CD14-positive monocyte (primary cell): ENCODE measurements at regions not wholly inside any gene's neighbourhood (a gene's known extent, or its start where the extent isn't known, plus 50 kb on each side); places are given as distances from the start of the nearest gene placed in this dataset.
"Not testable (repeated sequence)": the region's sequence is repeated elsewhere in the genome, so short reads cannot be mapped to it uniquely, and the experiment has no call there.

ENCODE experiments used
- DNase-seq, 3 donors: peaks; one replicate each; pipeline ENCODE4 v3.0.0-alpha.2; 2011 to 2022
- H2AFZ ChIP-seq: 2 replicates; pipeline ENCODE4 v1.6.0; 2012; ENCODE audit warnings: mild to moderate bottlenecking, low read depth, low read length, inconsistent platforms; ENCODE audit not compliant: insufficient read depth, poor library complexity, severe bottlenecking
- H3K27ac ChIP-seq, 2 donors: 1 replicate in 1 of 2; 2 replicates in 1 of 2; pipeline ENCODE4 v1.5.1; 2012 to 2013; ENCODE audit warnings: low read length in 2 of 2, control low read depth in 1 of 2, inconsistent platforms in 1 of 2, low read depth in 1 of 2, mild to moderate bottlenecking in 1 of 2
- H3K27me3 ChIP-seq, 2 donors: one replicate each; pipeline versions ENCODE4 v1.6.0 to v1.6.1; 2011 to 2013; ENCODE audit warnings: low read length in 2 of 2; ENCODE audit not compliant: control insufficient read depth in 2 of 2, insufficient read depth in 2 of 2
- H3K36me3 ChIP-seq, 2 donors: replicated peaks in 1 of 2; 1 replicate in 1 of 2; 2 replicates in 1 of 2; pipeline versions ENCODE4 v1.5.1 to v1.6.1; 2012 to 2013; ENCODE audit warnings: low read length in 2 of 2, control low read depth in 1 of 2, inconsistent platforms in 1 of 2, mild to moderate bottlenecking in 1 of 2; ENCODE audit not compliant: insufficient read depth in 2 of 2, control insufficient read depth in 1 of 2
- H3K4me1 ChIP-seq, 2 donors: 1 replicate in 1 of 2; 2 replicates in 1 of 2; pipeline versions ENCODE4 v1.5.1 to v1.6.1; 2012 to 2013; ENCODE audit warnings: low read length in 2 of 2, control low read depth in 1 of 2, inconsistent platforms in 1 of 2, mild to moderate bottlenecking in 1 of 2, moderate library complexity in 1 of 2; ENCODE audit not compliant: insufficient read depth in 2 of 2, control insufficient read depth in 1 of 2
- H3K4me2 ChIP-seq: replicated peaks from 2 replicates; pipeline ENCODE3; 2012; ENCODE audit warnings: low read length, moderate library complexity, mild to moderate bottlenecking; ENCODE audit not compliant: poor library complexity, severe bottlenecking; ENCODE audit errors: extremely low read depth
- H3K4me3 ChIP-seq, 3 experiments: fragments of 200-600 bp in 1 of 3; sonication (generic) in 1 of 3; replicated peaks in 1 of 3; 1 replicate in 2 of 3; 2 replicates in 1 of 3; pipeline ENCODE4 v1.5.1; 2011 to 2013; ENCODE audit warnings: low read length in 3 of 3, mild to moderate bottlenecking in 3 of 3, control low read depth in 2 of 3, low read depth in 2 of 3, inconsistent platforms in 1 of 3, moderate library complexity in 1 of 3
- H3K79me2 ChIP-seq: 2 replicates; pipeline ENCODE4 v1.6.0; 2012; ENCODE audit warnings: mild to moderate bottlenecking, control low read depth, inconsistent platforms, low read length, moderate library complexity; ENCODE audit not compliant: insufficient read depth
- H3K9ac ChIP-seq: 2 replicates; pipeline ENCODE4 v1.6.0; 2017; ENCODE audit warnings: low read length, mild to moderate bottlenecking; ENCODE audit not compliant: insufficient read depth, poor library complexity, severe bottlenecking
- H3K9me3 ChIP-seq, 2 donors: replicated peaks in 1 of 2; 1 replicate in 1 of 2; 2 replicates in 1 of 2; pipeline versions ENCODE4 v1.5.1 to v1.6.1; 2012 to 2013; ENCODE audit warnings: low read length in 2 of 2, control low read depth in 1 of 2; ENCODE audit not compliant: control insufficient read depth in 1 of 2, insufficient read depth in 1 of 2
- H4K20me1 ChIP-seq: 2 replicates; pipeline ENCODE4 v1.6.0; 2012; ENCODE audit warnings: mild to moderate bottlenecking, low read length, control low read depth, moderate library complexity; ENCODE audit not compliant: insufficient read depth
- H3K27ac Mint-ChIP-seq, 7 donors: one replicate each; pipeline ENCODE4 v1.8.0; 2020; ENCODE audit warnings: mild to moderate bottlenecking in 7 of 7, mixed read lengths in 7 of 7, moderate library complexity in 6 of 7, inconsistent platforms in 2 of 7
- H3K27me3 Mint-ChIP-seq, 3 donors: one replicate each; pipeline ENCODE4 v1.8.0; 2021 to 2022; ENCODE audit warnings: low read depth in 3 of 3, mild to moderate bottlenecking in 3 of 3, mixed read lengths in 3 of 3, moderate library complexity in 3 of 3, inconsistent platforms in 1 of 3
- H3K36me3 Mint-ChIP-seq, 2 donors: one replicate each; pipeline ENCODE4 v1.8.0; 2020; ENCODE audit warnings: mixed read lengths in 2 of 2, inconsistent platforms in 1 of 2, mild to moderate bottlenecking in 1 of 2
- H3K4me1 Mint-ChIP-seq: one replicate; pipeline ENCODE4 v1.8.0; 2020; ENCODE audit warnings: mild to moderate bottlenecking, mixed read lengths
- H3K4me3 Mint-ChIP-seq, 2 donors: one replicate each; pipeline ENCODE4 v1.8.0; 2020; ENCODE audit warnings: mild to moderate bottlenecking in 2 of 2, mixed read lengths in 2 of 2, moderate library complexity in 1 of 2
- H3K9me3 Mint-ChIP-seq, 7 donors: one replicate each; pipeline ENCODE4 v1.8.0; 2020 to 2022; ENCODE audit warnings: mixed read lengths in 7 of 7, mild to moderate bottlenecking in 6 of 7, moderate library complexity in 6 of 7, inconsistent platforms in 2 of 7
- WGBS: methylation state at CpG from one replicate; pipeline ENCODE4 v1.1.5; 2013; ENCODE audit warnings: missing lambda C conversion rate; ENCODE audit not compliant: insufficient coverage; 5-methylcytosine and 5-hydroxymethylcytosine counted together
- intact Hi-C, 2 donors: fragments of 100-400 bp; cut with micrococcal nuclease; formaldehyde crosslinking; loops; one replicate each; pipeline versions ENCODE4 v1.15.0 to v1.15.1; 2023
- TF ChIP-seq, protein P1 (sequence below): fragments of 200-600 bp; IDR thresholded peaks from one replicate; pipeline ENCODE4 v1.8.0; 2022; ENCODE audit warnings: antibody characterized with exemption, mild to moderate bottlenecking

DNA sequence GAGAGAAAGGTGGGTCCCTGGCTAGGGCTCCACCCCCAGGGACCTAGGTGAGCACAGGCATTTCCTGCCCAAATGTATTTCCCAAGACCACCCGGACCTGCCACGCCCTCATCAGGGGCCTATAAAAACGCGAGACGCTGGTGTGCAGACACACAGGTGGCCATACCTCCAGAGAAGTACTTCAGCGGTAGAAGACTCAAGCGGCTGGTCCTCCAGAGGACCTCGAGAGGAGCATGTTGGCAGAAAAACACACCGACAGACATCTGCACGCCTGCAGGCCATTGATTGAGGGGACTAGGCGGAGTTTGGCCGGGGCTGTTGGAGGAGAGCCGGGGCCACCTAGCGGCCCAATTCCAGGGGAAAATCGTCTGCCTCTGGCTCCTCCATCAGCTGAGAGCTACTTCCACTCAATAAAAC lies 695.8 kb upstream of the MMS22L start:
- Mint-ChIP-seq H3K4me3 (no peak overlapping the region), H3K27me3 (no peaks in the 10 kb centered on the region), H3K9me3 (peaks cover 0 to 3% (median 0%) of the 10 kb centered on the region in 7 donors), H3K27ac (no peak overlapping the region), H3K36me3 (no peaks in the 10 kb centered on the region), H3K4me1 (no peaks in the 10 kb centered on the region)
- 87% methylated on average over 15 of the region's 15 CpGs for WGBS
- intact Hi-C loops = no loop called here
- no peaks in the 10 kb centered on the region for H3K79me2 ChIP-seq
- no peaks in the 10 kb centered on the region for H3K9me3 ChIP-seq
- H3K4me1 ChIP-seq = no peaks in the 10 kb centered on the region
- H3K27ac ChIP-seq = no peak overlapping the region
- no peak overlapping the region for H3K9ac ChIP-seq
- H2AFZ ChIP-seq = no peak overlapping the region
- H3K27me3 ChIP-seq = no peaks in the 10 kb centered on the region
- H3K4me3 ChIP-seq = no peak overlapping the region
- H3K4me2 ChIP-seq = no peak overlapping the region
- H4K20me1 ChIP-seq = no peaks in the 10 kb centered on the region
- no peak for DNase-seq
- no peaks in the 10 kb centered on the region for H3K36me3 ChIP-seq
- TF ChIP-seq, protein P1, sequence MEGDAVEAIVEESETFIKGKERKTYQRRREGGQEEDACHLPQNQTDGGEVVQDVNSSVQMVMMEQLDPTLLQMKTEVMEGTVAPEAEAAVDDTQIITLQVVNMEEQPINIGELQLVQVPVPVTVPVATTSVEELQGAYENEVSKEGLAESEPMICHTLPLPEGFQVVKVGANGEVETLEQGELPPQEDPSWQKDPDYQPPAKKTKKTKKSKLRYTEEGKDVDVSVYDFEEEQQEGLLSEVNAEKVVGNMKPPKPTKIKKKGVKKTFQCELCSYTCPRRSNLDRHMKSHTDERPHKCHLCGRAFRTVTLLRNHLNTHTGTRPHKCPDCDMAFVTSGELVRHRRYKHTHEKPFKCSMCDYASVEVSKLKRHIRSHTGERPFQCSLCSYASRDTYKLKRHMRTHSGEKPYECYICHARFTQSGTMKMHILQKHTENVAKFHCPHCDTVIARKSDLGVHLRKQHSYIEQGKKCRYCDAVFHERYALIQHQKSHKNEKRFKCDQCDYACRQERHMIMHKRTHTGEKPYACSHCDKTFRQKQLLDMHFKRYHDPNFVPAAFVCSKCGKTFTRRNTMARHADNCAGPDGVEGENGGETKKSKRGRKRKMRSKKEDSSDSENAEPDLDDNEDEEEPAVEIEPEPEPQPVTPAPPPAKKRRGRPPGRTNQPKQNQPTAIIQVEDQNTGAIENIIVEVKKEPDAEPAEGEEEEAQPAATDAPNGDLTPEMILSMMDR = no peak

DNA sequence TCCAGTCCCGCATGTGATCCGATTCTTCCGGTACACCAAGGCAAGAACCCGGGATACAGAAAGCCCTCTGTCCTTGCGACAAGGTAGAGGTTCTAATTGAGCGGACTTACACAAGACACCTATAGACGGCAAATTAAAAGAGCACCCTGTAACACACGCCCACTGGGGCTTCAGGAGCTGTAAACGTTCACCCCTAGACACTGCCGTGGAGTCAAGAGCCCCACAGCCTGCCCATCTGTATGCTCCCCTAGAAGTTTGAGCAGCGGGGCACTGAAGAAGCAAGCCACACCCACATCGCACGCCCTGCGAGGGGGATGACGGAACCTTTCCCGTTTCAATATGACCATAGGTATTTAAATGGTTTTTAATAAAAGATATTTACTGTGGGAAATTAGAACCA lies 696.3 kb upstream of the MMS22L start:
- H3K27ac ChIP-seq, H3K36me3 Mint-ChIP-seq, intact Hi-C loops, H3K27me3 ChIP-seq, H3K27me3 Mint-ChIP-seq, H4K20me1 ChIP-seq, H3K4me3 Mint-ChIP-seq, H3K4me2 ChIP-seq, H3K4me3 ChIP-seq, H3K9me3 ChIP-seq, H3K36me3 ChIP-seq, H3K9ac ChIP-seq, H3K4me1 Mint-ChIP-seq, DNase-seq, H2AFZ ChIP-seq, H3K79me2 ChIP-seq, H3K9me3 Mint-ChIP-seq, H3K4me1 ChIP-seq, H3K27ac Mint-ChIP-seq: not testable (repeated sequence)
- 96% methylated on average over 4 of the region's 16 CpGs for WGBS
